Stomach (tissue), 8 donors: ENCODE measurements at regions not wholly inside any gene's neighbourhood (a gene's known extent, or its start where the extent isn't known, plus 50 kb on each side); places are given as distances from the start of the nearest gene placed in this dataset.

ENCODE experiments used
- DNase-seq, 2 donors: peaks; one replicate each; pipeline versions ENCODE4 v3.0.0 to v3.0.0-alpha.2; 2013 to 2019
- H3K27ac ChIP-seq, 5 donors: fragments of 200-600 bp in 4 of 5; sonication (generic) in 4 of 5; one replicate each; pipeline ENCODE4 v1.5.1; 2013 to 2019; ENCODE audit warnings: mild to moderate bottlenecking in 1 of 5, moderate library complexity in 1 of 5
- H3K27me3 ChIP-seq, 3 donors: fragments of 200-600 bp; sonication (generic); one replicate each; pipeline ENCODE4 v1.5.1; 2017 to 2019; ENCODE audit warnings: mixed run types in 1 of 3
- H3K36me3 ChIP-seq, 4 donors: fragments of 200-600 bp; sonication (generic); 1 replicate in 3 of 4; 2 replicates in 1 of 4; pipeline ENCODE4 v1.5.1; 2016 to 2019
- H3K4me1 ChIP-seq, 4 donors: fragments of 200-600 bp; sonication (generic); one replicate each; pipeline ENCODE4 v1.5.1; 2016 to 2019
- H3K4me3 ChIP-seq, 4 donors: fragments of 200-600 bp; sonication (generic) in 3 of 4; one replicate each; pipeline ENCODE4 v1.5.1; 2016 to 2019; ENCODE audit warnings: mild to moderate bottlenecking in 1 of 4
- H3K9me3 ChIP-seq, 4 donors: fragments of 200-600 bp; sonication (generic); one replicate each; pipeline ENCODE4 v1.5.1; 2016 to 2019
- EP300 ChIP-seq: sonication (generic); formaldehyde crosslinking; IDR thresholded peaks from one replicate; pipeline ENCODE4 v1.6.1; 2017; ENCODE audit warnings: antibody characterized with exemption
- POLR2A ChIP-seq, 4 donors: fragments of 450-650 bp; IDR thresholded peaks; one replicate each; pipeline ENCODE4 v1.6.1; 2016; ENCODE audit warnings: antibody characterized with exemption in 4 of 4, control low read depth in 2 of 4, mild to moderate bottlenecking in 1 of 4, moderate library complexity in 1 of 4
- POLR2AphosphoS5 ChIP-seq, 3 donors: sonication (generic); formaldehyde crosslinking; IDR thresholded peaks; one replicate each; pipeline ENCODE4 v1.6.1; 2016; ENCODE audit warnings: antibody characterized with exemption in 3 of 3
- WGBS, 5 donors: extraction: QIAGEN DNeasy Blood & Tissue Kit in 3 of 5; methylation state at CpG; one replicate each; pipeline versions ENCODE4 v1.1.5 to v1.1.7; 2013 to 2018; 5-methylcytosine and 5-hydroxymethylcytosine counted together
- intact Hi-C: fragments of 100-400 bp; cut with DNase I; formaldehyde crosslinking; loops from one replicate; pipeline ENCODE4 v1.15.1; 2023; ENCODE audit warnings: low total_unique reads
- TF ChIP-seq, protein P1 (sequence below), 7 experiments: fragments of 450-650 bp in 4 of 7; fragments of 200-600 bp in 3 of 7; sonication (generic) in 3 of 7; IDR thresholded peaks; one replicate each; pipeline ENCODE4 v1.5.1; 2016 to 2019; ENCODE audit warnings: antibody characterized with exemption in 7 of 7, control low read depth in 2 of 7, mild to moderate bottlenecking in 1 of 7
- donor health status: healthy with polysubstance abuse.
- donor health status: Bipolar disorder and iron deficiency.
- donor health status: healthy.

GRCh38 chr1:218494449-218494852 lies 149.3 kb downstream of the TGFB2 start:
- WGBS, 5 donors = 61 to 79% (median 63%) methylated on average over 2 of the region's 2 CpGs
- Histone ChIP-seq H3K4me1 (peaks cover 6 to 17% (median 12%) of the 10 kb centered on the region in 4 donors), H3K27ac (no peak overlapping the region), H3K36me3 (no peaks in the 10 kb centered on the region), H3K27me3 (no peaks in the 10 kb centered on the region), H3K9me3 (no peaks in the 10 kb centered on the region), H3K4me3 (no peak overlapping the region)
- intact Hi-C loops = no loop called here
- no peak for TF ChIP-seq EP300
- TF ChIP-seq, protein P1, sequence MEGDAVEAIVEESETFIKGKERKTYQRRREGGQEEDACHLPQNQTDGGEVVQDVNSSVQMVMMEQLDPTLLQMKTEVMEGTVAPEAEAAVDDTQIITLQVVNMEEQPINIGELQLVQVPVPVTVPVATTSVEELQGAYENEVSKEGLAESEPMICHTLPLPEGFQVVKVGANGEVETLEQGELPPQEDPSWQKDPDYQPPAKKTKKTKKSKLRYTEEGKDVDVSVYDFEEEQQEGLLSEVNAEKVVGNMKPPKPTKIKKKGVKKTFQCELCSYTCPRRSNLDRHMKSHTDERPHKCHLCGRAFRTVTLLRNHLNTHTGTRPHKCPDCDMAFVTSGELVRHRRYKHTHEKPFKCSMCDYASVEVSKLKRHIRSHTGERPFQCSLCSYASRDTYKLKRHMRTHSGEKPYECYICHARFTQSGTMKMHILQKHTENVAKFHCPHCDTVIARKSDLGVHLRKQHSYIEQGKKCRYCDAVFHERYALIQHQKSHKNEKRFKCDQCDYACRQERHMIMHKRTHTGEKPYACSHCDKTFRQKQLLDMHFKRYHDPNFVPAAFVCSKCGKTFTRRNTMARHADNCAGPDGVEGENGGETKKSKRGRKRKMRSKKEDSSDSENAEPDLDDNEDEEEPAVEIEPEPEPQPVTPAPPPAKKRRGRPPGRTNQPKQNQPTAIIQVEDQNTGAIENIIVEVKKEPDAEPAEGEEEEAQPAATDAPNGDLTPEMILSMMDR (IDR thresholded peaks at IDR 0.05) = no peak
- no peak for TF ChIP-seq POLR2AphosphoS5 (IDR thresholded peaks at IDR 0.05)
- TF ChIP-seq POLR2A (IDR thresholded peaks at IDR 0.05) = no peak
- DNase-seq = no peak

DNA sequence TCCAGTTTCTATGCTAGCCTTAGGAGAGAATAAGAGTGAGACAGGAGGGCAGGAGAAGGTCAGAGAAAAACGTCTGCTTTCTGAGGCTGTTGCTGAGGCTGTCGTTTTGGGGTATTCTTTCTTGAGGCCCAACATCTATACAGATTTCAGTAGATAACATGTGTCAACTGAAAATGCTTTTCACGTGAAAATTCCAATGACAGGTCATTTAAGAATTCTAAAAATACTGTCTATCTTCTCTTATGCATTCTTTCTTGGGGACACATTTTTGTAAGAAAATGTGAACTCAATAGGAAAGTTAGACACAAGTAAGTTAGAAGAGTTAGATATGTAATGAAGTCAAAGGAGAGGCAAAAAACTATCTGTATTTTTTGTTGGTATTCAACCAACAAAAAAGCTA lies 150.8 kb downstream of the TGFB2 start:
- TF ChIP-seq EP300 (no peak), POLR2AphosphoS5 (IDR thresholded peaks at IDR 0.05) (no peak), POLR2A (IDR thresholded peaks at IDR 0.05) (no peak)
- TF ChIP-seq, protein P1 (IDR thresholded peaks at IDR 0.05) = no peak
- intact Hi-C loops = no loop called here
- Histone ChIP-seq H3K27ac (no peak overlapping the region), H3K4me3 (no peak overlapping the region), H3K9me3 (no peaks in the 10 kb centered on the region), H3K36me3 (no peaks in the 10 kb centered on the region), H3K4me1 (peaks cover 6 to 25% (median 14%) of the 10 kb centered on the region in 4 donors), H3K27me3 (no peaks in the 10 kb centered on the region)
- 62 to 76% (median 69%) methylated on average over 3 of the region's 3 CpGs for WGBS, 5 donors
- DNase-seq = no peak

- intact Hi-C loops = no loop called here
- TF ChIP-seq, protein P1 (IDR thresholded peaks at IDR 0.05) = no peak
- TF ChIP-seq POLR2A (IDR thresholded peaks at IDR 0.05) = no peak
- TF ChIP-seq POLR2AphosphoS5 (IDR thresholded peaks at IDR 0.05) = peak in 1 of 3 donors; percentile 71
- Histone ChIP-seq H3K27ac (no peak overlapping the region), H3K4me3 (no peak overlapping the region), H3K9me3 (no peaks in the 10 kb centered on the region), H3K4me1 (peaks cover 6 to 25% (median 17%) of the 10 kb centered on the region in 4 donors), H3K27me3 (no peaks in the 10 kb centered on the region), H3K36me3 (no peaks in the 10 kb centered on the region)
- DNase-seq = no peak
- WGBS, 5 donors = 67 to 94% (median 80%) methylated on average over 2 of the region's 2 CpGs
These were observed 151.4 kb downstream of the TGFB2 start for GRCh38 chr1:218496561-218496960.

DNA sequence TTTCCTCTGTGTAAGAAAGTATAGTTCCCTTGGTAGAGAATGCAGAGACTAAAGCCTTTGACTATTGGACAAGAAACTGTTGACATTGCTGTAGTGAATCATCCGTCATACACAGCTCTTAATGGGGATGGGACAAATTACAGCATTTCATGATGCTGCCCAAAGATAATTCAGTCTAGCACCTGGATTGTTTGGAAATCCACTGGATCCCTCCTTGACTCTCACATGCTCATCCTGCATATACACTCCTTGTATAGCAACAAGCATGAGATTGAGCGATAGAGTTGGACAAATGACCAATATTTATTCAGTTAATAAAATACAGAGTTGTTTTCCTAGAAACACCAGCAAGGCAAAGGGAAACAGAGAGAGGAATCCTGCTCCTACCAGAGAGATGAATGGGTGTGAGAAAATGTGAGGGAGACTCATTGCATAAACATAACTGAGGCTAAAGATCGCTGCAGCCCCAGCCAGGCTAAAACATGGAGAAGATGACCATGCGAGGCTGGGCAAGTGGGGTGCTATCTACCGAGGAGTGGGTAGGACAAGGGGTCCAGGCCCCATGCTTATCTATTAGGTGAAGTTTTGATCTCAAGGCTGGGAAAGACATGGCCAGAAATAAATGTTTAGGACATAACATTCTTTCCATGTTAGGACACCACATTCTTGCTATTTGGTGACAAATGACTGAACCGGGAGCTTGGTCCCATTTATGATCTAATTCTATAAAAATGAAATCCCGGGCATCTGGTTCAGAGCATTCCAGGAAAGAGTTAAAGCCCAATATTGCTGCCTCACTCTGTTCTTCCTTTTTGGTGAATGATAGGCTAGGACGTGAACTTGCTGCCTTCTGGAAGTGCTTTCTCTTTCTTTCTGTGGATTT lies 153.2 kb downstream of the TGFB2 start:
- intact Hi-C loops = no loop called here
- peaks cover 6 to 25% (median 17%) of the 10 kb centered on the region in 4 donors for H3K4me1 ChIP-seq
- WGBS, 5 donors = 46 to 57% (median 52%) methylated on average over 8 of the region's 8 CpGs
- peak; percentile 10 for TF ChIP-seq EP300
- TF ChIP-seq, protein P1 (IDR thresholded peaks at IDR 0.05) = no peak
- no peaks in the 10 kb centered on the region for H3K36me3 ChIP-seq
- no peaks in the 10 kb centered on the region for H3K27me3 ChIP-seq
- H3K4me3 ChIP-seq = peak overlapping the region; percentile 18 to 33 (median 26)
- no peaks in the 10 kb centered on the region for H3K9me3 ChIP-seq
- peak in 1 of 2 donors; percentile 32 for DNase-seq
- H3K27ac ChIP-seq = peak overlapping the region in 4 of 5 donors; percentile 56 to 71 (median 67)
